WTC11 (cell line): ENCODE measurements at regions not wholly inside any gene's neighbourhood (a gene's known extent, or its start where the extent isn't known, plus 50 kb on each side); places are given as distances from the start of the nearest gene placed in this dataset.

Source experiments
- ATAC-seq: fragments of 200-7000 bp; cut with Tn5 transposase; 2 replicates; pipeline ENCODE4 v1.10.0; 2021; ENCODE audit warnings: mild to moderate bottlenecking, moderate library complexity
- CTCF ChIA-PET: fragments of 300-600 bp; sonication (Branson Sonifier 250); formaldehyde crosslinking; loops from one replicate; lab custom pipeline; 2021; ENCODE audit warnings: antibody characterized with exemption; lab: Charles Lee
- POLR2A ChIA-PET: fragments of 350-600 bp; sonication (Branson Sonifier 250); formaldehyde crosslinking; loops from one replicate; lab custom pipeline; 2021; ENCODE audit warnings: antibody characterized with exemption; lab: Charles Lee
- DNase-seq: peaks from one replicate; pipeline ENCODE4 v3.0.0; 2021; ENCODE audit warnings: low spot score
- H3K27ac Mint-ChIP-seq: 2 replicates; pipeline ENCODE4 v1.8.0; 2021; ENCODE audit warnings: mixed read lengths
- H3K27me3 Mint-ChIP-seq: 2 replicates; pipeline ENCODE4 v1.8.0; 2021; ENCODE audit warnings: low read depth, mild to moderate bottlenecking, moderate library complexity, mixed read lengths
- H3K36me3 Mint-ChIP-seq: 2 replicates; pipeline ENCODE4 v1.8.0; 2021; ENCODE audit warnings: mixed read lengths
- H3K4me1 Mint-ChIP-seq: 2 replicates; pipeline ENCODE4 v1.8.0; 2022; ENCODE audit warnings: mixed read lengths
- H3K4me3 Mint-ChIP-seq: 2 replicates; pipeline ENCODE4 v1.8.0; 2021; ENCODE audit warnings: mild to moderate bottlenecking, moderate library complexity, mixed read lengths
- H3K9me3 Mint-ChIP-seq: 2 replicates; pipeline ENCODE4 v1.8.0; 2021; ENCODE audit warnings: mixed read lengths
- CBFB ChIP-seq: sonication (generic); formaldehyde crosslinking; IDR thresholded peaks from 2 replicates; pipeline ENCODE4 v1.8.1; 2022; ENCODE audit warnings: mild to moderate bottlenecking, low read depth, missing genetic modification reagents
- CREM ChIP-seq: sonication (generic); formaldehyde crosslinking; IDR thresholded peaks from 2 replicates; pipeline ENCODE4 v1.8.1; 2022; ENCODE audit warnings: mild to moderate bottlenecking, missing genetic modification reagents, moderate library complexity
- ELF4 ChIP-seq: sonication (generic); formaldehyde crosslinking; IDR thresholded peaks from 2 replicates; pipeline ENCODE4 v1.8.1; 2022; ENCODE audit warnings: low read depth, mild to moderate bottlenecking, moderate library complexity, missing genetic modification reagents
- GRHL2 ChIP-seq: fragments of 250-450 bp; sonication (Bioruptor Pico); IDR thresholded peaks from 2 replicates; pipeline ENCODE4 v1.8.0; 2022; ENCODE audit warnings: mild to moderate bottlenecking, moderate library complexity; ENCODE audit not compliant: insufficient replicate concordance, severe bottlenecking
- JUN ChIP-seq: sonication (generic); formaldehyde crosslinking; IDR thresholded peaks from 2 replicates; pipeline ENCODE4 v1.8.0; 2023; ENCODE audit warnings: mild to moderate bottlenecking, missing genetic modification reagents
- RELA ChIP-seq: sonication (generic); formaldehyde crosslinking; IDR thresholded peaks from 2 replicates; pipeline ENCODE4 v1.8.1; 2022; ENCODE audit warnings: missing genetic modification reagents, mild to moderate bottlenecking, borderline replicate concordance
- TEAD4 ChIP-seq: sonication (generic); formaldehyde crosslinking; IDR thresholded peaks from 2 replicates; pipeline ENCODE4 v1.8.0; 2022; ENCODE audit warnings: mild to moderate bottlenecking, missing genetic modification reagents
- ZNF423 ChIP-seq: fragments of 250-450 bp; sonication (Bioruptor Pico); IDR thresholded peaks from 2 replicates; pipeline ENCODE4 v2.1.2; 2022; ENCODE audit warnings: mild to moderate bottlenecking, moderate library complexity
- TF ChIP-seq, protein P1 (sequence below): sonication (generic); formaldehyde crosslinking; conservative IDR thresholded peaks from 2 replicates; pipeline ENCODE4 v1.8.1; 2022; ENCODE audit warnings: mild to moderate bottlenecking, missing genetic modification reagents
- TF ChIP-seq, protein P2 (sequence below): sonication (generic); formaldehyde crosslinking; IDR thresholded peaks from 2 replicates; pipeline ENCODE4 v1.8.1; 2023; ENCODE audit warnings: mild to moderate bottlenecking, missing genetic modification reagents
- TF ChIP-seq, protein P3 (sequence below): sonication (generic); formaldehyde crosslinking; IDR thresholded peaks from 2 replicates; pipeline ENCODE4 v1.8.0; 2023; ENCODE audit warnings: mild to moderate bottlenecking, missing genetic modification reagents
- TF ChIP-seq, protein P4 (sequence below): sonication (generic); formaldehyde crosslinking; IDR thresholded peaks from 2 replicates; pipeline ENCODE4 v1.8.1; 2023; ENCODE audit warnings: mild to moderate bottlenecking, missing genetic modification reagents, moderate library complexity
- TF ChIP-seq, protein P5 (sequence below): sonication (generic); formaldehyde crosslinking; IDR thresholded peaks from 2 replicates; pipeline ENCODE4 v1.8.0; 2022; ENCODE audit warnings: missing genetic modification reagents
- TF ChIP-seq, protein P6 (sequence below): sonication (generic); formaldehyde crosslinking; IDR thresholded peaks from 2 replicates; pipeline ENCODE4 v1.8.1; 2022; ENCODE audit warnings: low read depth, mild to moderate bottlenecking, moderate library complexity, missing genetic modification reagents, borderline replicate concordance
- TF ChIP-seq, protein P7 (sequence below): sonication (generic); formaldehyde crosslinking; IDR thresholded peaks from 2 replicates; pipeline ENCODE4 v1.8.1; 2023; ENCODE audit warnings: mild to moderate bottlenecking, missing genetic modification reagents, moderate library complexity
- TF ChIP-seq, protein P8 (sequence below): fragments of 250-450 bp; sonication (Bioruptor Pico); IDR thresholded peaks from 2 replicates; pipeline ENCODE4 v1.8.0; 2021; ENCODE audit warnings: mild to moderate bottlenecking
- TF ChIP-seq, protein P9 (sequence below): fragments of 250-450 bp; sonication (Bioruptor Pico); IDR thresholded peaks from 2 replicates; pipeline ENCODE4 v1.9.0; 2021; ENCODE audit warnings: moderate library complexity, mild to moderate bottlenecking, inconsistent platforms, borderline replicate concordance
- TF ChIP-seq, protein P10 (sequence below): sonication (generic); formaldehyde crosslinking; IDR thresholded peaks from 2 replicates; pipeline ENCODE4 v1.8.1; 2022; ENCODE audit warnings: mild to moderate bottlenecking, missing genetic modification reagents, moderate library complexity, borderline replicate concordance

DNA sequence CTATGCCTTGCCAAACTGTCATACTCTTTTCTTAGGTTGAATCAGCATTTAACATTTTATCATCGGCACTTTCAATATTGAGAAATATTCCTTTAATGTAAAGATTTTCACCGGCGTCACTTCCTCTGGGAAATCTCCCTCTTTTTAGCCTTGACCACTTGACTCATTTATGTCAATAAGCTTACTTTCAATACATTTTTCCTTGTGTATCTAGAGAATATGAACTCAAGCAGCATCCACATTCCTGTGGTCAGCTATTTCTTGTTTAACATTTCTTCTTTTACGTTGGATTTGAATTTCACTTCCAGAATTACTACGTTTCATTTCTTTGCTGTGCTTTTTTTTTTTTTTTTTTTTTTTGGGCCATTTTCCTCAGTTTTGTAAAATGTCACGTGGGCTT is 271.2 kb upstream of the HTR2A start (continued):
- no peak for TF ChIP-seq CREM (CRISPR knock-in tag)
- TF ChIP-seq, protein P1, sequence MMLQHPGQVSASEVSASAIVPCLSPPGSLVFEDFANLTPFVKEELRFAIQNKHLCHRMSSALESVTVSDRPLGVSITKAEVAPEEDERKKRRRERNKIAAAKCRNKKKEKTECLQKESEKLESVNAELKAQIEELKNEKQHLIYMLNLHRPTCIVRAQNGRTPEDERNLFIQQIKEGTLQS (CRISPR knock-in tag) = no peak
- no peak for TF ChIP-seq ELF4 (CRISPR knock-in tag)
- TF ChIP-seq, protein P2, sequence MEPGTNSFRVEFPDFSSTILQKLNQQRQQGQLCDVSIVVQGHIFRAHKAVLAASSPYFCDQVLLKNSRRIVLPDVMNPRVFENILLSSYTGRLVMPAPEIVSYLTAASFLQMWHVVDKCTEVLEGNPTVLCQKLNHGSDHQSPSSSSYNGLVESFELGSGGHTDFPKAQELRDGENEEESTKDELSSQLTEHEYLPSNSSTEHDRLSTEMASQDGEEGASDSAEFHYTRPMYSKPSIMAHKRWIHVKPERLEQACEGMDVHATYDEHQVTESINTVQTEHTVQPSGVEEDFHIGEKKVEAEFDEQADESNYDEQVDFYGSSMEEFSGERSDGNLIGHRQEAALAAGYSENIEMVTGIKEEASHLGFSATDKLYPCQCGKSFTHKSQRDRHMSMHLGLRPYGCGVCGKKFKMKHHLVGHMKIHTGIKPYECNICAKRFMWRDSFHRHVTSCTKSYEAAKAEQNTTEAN (CRISPR knock-in tag) = no peak

DNA sequence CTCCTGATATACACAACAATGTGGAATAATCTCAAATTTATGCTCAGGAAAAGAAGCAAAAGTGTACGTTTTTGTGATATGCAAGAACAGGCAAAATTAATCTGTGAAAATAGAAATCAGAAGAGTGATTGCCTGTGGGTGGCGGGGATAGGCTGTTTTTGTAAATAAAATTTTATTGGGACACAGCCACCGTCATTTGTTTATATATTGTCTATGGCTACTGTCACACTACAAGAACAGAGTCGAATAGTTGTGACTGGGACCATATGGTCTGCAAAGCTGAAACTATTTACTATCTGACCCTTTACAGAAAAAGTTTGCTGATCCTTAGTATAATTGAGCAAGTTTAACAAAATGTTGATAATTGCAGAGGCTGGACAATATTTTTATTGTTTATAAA is 269.5 kb upstream of the HTR2A start:
- ATAC-seq (no peak), DNase-seq (no peak)
- no peak overlapping the region for H3K27ac Mint-ChIP-seq
- POLR2A ChIA-PET = no interaction called here
- H3K4me1 Mint-ChIP-seq = no peaks in the 10 kb centered on the region
- H3K36me3 Mint-ChIP-seq = no peaks in the 10 kb centered on the region; the same call in 1 of the 2 replicates
- H3K4me3 Mint-ChIP-seq = no peak overlapping the region
- H3K9me3 Mint-ChIP-seq = peaks cover 3% of the 10 kb centered on the region
- no peaks in the 10 kb centered on the region for H3K27me3 Mint-ChIP-seq
- CTCF ChIA-PET = no interaction called here
- TF ChIP-seq, protein P3, sequence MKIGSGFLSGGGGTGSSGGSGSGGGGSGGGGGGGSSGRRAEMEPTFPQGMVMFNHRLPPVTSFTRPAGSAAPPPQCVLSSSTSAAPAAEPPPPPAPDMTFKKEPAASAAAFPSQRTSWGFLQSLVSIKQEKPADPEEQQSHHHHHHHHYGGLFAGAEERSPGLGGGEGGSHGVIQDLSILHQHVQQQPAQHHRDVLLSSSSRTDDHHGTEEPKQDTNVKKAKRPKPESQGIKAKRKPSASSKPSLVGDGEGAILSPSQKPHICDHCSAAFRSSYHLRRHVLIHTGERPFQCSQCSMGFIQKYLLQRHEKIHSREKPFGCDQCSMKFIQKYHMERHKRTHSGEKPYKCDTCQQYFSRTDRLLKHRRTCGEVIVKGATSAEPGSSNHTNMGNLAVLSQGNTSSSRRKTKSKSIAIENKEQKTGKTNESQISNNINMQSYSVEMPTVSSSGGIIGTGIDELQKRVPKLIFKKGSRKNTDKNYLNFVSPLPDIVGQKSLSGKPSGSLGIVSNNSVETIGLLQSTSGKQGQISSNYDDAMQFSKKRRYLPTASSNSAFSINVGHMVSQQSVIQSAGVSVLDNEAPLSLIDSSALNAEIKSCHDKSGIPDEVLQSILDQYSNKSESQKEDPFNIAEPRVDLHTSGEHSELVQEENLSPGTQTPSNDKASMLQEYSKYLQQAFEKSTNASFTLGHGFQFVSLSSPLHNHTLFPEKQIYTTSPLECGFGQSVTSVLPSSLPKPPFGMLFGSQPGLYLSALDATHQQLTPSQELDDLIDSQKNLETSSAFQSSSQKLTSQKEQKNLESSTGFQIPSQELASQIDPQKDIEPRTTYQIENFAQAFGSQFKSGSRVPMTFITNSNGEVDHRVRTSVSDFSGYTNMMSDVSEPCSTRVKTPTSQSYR (CRISPR knock-in tag) = no peak
- TF ChIP-seq, protein P4, sequence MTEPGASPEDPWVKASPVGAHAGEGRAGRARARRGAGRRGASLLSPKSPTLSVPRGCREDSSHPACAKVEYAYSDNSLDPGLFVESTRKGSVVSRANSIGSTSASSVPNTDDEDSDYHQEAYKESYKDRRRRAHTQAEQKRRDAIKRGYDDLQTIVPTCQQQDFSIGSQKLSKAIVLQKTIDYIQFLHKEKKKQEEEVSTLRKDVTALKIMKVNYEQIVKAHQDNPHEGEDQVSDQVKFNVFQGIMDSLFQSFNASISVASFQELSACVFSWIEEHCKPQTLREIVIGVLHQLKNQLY (CRISPR knock-in tag) = no peak
- no peak for TF ChIP-seq ZNF423 (CRISPR knock-in tag)
- TF ChIP-seq JUN = no peak
- TF ChIP-seq, protein P1 (CRISPR knock-in tag) = no peak
- TF ChIP-seq ELF4 (CRISPR knock-in tag) = no peak
- TF ChIP-seq, protein P5, sequence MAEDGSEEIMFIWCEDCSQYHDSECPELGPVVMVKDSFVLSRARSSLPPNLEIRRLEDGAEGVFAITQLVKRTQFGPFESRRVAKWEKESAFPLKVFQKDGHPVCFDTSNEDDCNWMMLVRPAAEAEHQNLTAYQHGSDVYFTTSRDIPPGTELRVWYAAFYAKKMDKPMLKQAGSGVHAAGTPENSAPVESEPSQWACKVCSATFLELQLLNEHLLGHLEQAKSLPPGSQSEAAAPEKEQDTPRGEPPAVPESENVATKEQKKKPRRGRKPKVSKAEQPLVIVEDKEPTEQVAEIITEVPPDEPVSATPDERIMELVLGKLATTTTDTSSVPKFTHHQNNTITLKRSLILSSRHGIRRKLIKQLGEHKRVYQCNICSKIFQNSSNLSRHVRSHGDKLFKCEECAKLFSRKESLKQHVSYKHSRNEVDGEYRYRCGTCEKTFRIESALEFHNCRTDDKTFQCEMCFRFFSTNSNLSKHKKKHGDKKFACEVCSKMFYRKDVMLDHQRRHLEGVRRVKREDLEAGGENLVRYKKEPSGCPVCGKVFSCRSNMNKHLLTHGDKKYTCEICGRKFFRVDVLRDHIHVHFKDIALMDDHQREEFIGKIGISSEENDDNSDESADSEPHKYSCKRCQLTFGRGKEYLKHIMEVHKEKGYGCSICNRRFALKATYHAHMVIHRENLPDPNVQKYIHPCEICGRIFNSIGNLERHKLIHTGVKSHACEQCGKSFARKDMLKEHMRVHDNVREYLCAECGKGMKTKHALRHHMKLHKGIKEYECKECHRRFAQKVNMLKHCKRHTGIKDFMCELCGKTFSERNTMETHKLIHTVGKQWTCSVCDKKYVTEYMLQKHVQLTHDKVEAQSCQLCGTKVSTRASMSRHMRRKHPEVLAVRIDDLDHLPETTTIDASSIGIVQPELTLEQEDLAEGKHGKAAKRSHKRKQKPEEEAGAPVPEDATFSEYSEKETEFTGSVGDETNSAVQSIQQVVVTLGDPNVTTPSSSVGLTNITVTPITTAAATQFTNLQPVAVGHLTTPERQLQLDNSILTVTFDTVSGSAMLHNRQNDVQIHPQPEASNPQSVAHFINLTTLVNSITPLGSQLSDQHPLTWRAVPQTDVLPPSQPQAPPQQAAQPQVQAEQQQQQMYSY (CRISPR knock-in tag) = no peak
- TF ChIP-seq CBFB (CRISPR knock-in tag) = no peak
- TF ChIP-seq, protein P6, sequence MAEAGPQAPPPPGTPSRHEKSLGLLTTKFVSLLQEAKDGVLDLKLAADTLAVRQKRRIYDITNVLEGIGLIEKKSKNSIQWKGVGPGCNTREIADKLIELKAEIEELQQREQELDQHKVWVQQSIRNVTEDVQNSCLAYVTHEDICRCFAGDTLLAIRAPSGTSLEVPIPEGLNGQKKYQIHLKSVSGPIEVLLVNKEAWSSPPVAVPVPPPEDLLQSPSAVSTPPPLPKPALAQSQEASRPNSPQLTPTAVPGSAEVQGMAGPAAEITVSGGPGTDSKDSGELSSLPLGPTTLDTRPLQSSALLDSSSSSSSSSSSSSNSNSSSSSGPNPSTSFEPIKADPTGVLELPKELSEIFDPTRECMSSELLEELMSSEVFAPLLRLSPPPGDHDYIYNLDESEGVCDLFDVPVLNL (CRISPR knock-in tag) = no peak
- no peak for TF ChIP-seq GRHL2 (CRISPR knock-in tag)
- TF ChIP-seq, protein P7, sequence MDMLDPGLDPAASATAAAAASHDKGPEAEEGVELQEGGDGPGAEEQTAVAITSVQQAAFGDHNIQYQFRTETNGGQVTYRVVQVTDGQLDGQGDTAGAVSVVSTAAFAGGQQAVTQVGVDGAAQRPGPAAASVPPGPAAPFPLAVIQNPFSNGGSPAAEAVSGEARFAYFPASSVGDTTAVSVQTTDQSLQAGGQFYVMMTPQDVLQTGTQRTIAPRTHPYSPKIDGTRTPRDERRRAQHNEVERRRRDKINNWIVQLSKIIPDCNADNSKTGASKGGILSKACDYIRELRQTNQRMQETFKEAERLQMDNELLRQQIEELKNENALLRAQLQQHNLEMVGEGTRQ (CRISPR knock-in tag) = no peak
- no peak for TF ChIP-seq TEAD4
- TF ChIP-seq, protein P8, sequence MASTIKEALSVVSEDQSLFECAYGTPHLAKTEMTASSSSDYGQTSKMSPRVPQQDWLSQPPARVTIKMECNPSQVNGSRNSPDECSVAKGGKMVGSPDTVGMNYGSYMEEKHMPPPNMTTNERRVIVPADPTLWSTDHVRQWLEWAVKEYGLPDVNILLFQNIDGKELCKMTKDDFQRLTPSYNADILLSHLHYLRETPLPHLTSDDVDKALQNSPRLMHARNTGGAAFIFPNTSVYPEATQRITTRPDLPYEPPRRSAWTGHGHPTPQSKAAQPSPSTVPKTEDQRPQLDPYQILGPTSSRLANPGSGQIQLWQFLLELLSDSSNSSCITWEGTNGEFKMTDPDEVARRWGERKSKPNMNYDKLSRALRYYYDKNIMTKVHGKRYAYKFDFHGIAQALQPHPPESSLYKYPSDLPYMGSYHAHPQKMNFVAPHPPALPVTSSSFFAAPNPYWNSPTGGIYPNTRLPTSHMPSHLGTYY (CRISPR knock-in tag) = no peak
- TF ChIP-seq, protein P9, sequence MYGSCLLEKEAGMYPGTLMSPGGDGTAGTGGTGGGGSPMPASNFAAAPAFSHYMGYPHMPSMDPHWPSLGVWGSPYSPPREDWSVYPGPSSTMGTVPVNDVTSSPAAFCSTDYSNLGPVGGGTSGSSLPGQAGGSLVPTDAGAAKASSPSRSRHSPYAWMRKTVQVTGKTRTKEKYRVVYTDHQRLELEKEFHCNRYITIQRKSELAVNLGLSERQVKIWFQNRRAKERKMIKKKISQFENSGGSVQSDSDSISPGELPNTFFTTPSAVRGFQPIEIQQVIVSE (CRISPR knock-in tag) = no peak
- TF ChIP-seq, protein P2 (CRISPR knock-in tag) = no peak
- TF ChIP-seq, protein P10, sequence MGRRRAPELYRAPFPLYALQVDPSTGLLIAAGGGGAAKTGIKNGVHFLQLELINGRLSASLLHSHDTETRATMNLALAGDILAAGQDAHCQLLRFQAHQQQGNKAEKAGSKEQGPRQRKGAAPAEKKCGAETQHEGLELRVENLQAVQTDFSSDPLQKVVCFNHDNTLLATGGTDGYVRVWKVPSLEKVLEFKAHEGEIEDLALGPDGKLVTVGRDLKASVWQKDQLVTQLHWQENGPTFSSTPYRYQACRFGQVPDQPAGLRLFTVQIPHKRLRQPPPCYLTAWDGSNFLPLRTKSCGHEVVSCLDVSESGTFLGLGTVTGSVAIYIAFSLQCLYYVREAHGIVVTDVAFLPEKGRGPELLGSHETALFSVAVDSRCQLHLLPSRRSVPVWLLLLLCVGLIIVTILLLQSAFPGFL (CRISPR knock-in tag) = no peak
- TF ChIP-seq RELA (CRISPR knock-in tag) = no peak
